ENCODE measurements at regions not wholly inside any gene's neighbourhood (a gene's known extent, or its start where the extent isn't known, plus 50 kb on each side); places are given as distances from the start of the nearest gene placed in this dataset.

DNA sequence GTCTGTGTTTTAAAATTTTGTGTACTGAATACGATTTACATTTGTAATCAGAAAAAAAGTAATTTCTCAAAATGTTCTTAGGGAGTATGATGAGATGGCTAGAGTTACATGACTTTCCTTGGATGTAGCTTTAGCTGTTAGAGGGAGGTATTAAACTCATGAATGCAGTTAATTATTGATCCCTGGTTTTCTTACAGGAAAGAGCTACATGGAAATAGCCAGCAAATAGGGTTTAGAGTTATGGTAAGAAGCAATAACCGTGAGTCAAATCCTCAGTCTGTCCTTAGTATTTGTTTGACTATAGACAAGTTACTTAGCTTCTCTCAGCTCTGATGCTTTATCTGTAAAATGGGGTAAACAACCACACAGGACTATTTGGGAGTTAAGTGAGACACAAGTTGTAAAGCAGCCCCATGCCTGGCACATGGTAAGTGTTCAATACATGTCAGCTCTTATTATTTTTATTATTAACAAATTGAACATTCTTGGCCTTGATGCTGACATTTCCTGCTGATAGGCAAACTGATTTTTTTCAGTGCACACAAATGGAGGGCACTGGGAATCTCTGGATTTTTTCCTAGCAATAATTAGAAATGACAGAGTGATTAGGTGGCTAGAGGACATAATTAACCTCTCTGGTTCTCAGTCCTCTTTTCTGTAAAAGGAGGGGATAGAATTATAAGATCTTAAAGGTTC lies 204.5 kb upstream of the PHYHIPL start:
- TF ChIP-seq, protein P1, sequence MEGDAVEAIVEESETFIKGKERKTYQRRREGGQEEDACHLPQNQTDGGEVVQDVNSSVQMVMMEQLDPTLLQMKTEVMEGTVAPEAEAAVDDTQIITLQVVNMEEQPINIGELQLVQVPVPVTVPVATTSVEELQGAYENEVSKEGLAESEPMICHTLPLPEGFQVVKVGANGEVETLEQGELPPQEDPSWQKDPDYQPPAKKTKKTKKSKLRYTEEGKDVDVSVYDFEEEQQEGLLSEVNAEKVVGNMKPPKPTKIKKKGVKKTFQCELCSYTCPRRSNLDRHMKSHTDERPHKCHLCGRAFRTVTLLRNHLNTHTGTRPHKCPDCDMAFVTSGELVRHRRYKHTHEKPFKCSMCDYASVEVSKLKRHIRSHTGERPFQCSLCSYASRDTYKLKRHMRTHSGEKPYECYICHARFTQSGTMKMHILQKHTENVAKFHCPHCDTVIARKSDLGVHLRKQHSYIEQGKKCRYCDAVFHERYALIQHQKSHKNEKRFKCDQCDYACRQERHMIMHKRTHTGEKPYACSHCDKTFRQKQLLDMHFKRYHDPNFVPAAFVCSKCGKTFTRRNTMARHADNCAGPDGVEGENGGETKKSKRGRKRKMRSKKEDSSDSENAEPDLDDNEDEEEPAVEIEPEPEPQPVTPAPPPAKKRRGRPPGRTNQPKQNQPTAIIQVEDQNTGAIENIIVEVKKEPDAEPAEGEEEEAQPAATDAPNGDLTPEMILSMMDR (IDR thresholded peaks at IDR 0.05) = no peak
- no peak for TF ChIP-seq POLR2A (IDR thresholded peaks at IDR 0.05)

Data from heart left ventricle (tissue), 13 donors.